Endodermal cell (in vitro differentiated cells): ENCODE measurements at regions not wholly inside any gene's neighbourhood (a gene's known extent, or its start where the extent isn't known, plus 50 kb on each side); places are given as distances from the start of the nearest gene placed in this dataset.

ENCODE experiments used
- DNase-seq: peaks from one replicate; pipeline ENCODE4 v3.0.0-alpha.2; 2017
- H3K27ac ChIP-seq: 2 replicates; pipeline ENCODE4 v1.5.1; 2013; ENCODE audit warnings: mild to moderate bottlenecking, low read depth, low read length, moderate library complexity
- H3K27me3 ChIP-seq: 2 replicates; pipeline ENCODE4 v1.6.1; 2013; ENCODE audit warnings: mild to moderate bottlenecking, low read length, moderate library complexity; ENCODE audit not compliant: insufficient read depth, control insufficient read depth, poor library complexity, severe bottlenecking
- H3K36me3 ChIP-seq: 2 replicates; pipeline ENCODE4 v1.7.0; 2013; ENCODE audit warnings: mild to moderate bottlenecking, low read length, moderate library complexity; ENCODE audit not compliant: control insufficient read depth, insufficient read depth
- H3K4me1 ChIP-seq: one replicate; pipeline ENCODE4 v1.7.0; 2013; ENCODE audit warnings: low read length; ENCODE audit not compliant: control insufficient read depth, insufficient read depth
- H3K4me3 ChIP-seq: 2 replicates; pipeline ENCODE4 v1.5.1; 2013; ENCODE audit warnings: mild to moderate bottlenecking, low read length, moderate library complexity
- H3K9ac ChIP-seq: 2 replicates; pipeline ENCODE4 v1.6.1; 2013; ENCODE audit warnings: mild to moderate bottlenecking, low read length, moderate library complexity; ENCODE audit not compliant: poor library complexity, severe bottlenecking; ENCODE audit errors: extremely low read depth
- H3K9me3 ChIP-seq: 2 replicates; pipeline ENCODE4 v1.6.1; 2013; ENCODE audit warnings: mild to moderate bottlenecking, low read length, moderate library complexity; ENCODE audit not compliant: control insufficient read depth
- H3K27ac Mint-ChIP-seq: 2 replicates; pipeline ENCODE4 v1.8.0; 2020; ENCODE audit warnings: mixed read lengths
- H3K27me3 Mint-ChIP-seq: 2 replicates; pipeline ENCODE4 v1.8.0; 2021; ENCODE audit warnings: mild to moderate bottlenecking, mixed read lengths; ENCODE audit not compliant: insufficient read depth
- H3K36me3 Mint-ChIP-seq: 2 replicates; pipeline ENCODE4 v1.8.0; 2020; ENCODE audit warnings: low read depth, mixed read lengths
- H3K4me1 Mint-ChIP-seq: 2 replicates; pipeline ENCODE4 v1.8.0; 2020; ENCODE audit warnings: mixed read lengths
- H3K4me3 Mint-ChIP-seq: 2 replicates; pipeline ENCODE4 v1.8.0; 2020; ENCODE audit warnings: mild to moderate bottlenecking, moderate library complexity, mixed read lengths
- H3K9me3 Mint-ChIP-seq: 2 replicates; pipeline ENCODE4 v1.8.0; 2020; ENCODE audit warnings: mild to moderate bottlenecking, mixed read lengths
- CTCF ChIP-seq: fragments of 200-600 bp; sonication (generic); conservative IDR thresholded peaks from 2 replicates; pipeline ENCODE4 v1.5.0; 2021; ENCODE audit warnings: antibody characterized with exemption, mild to moderate bottlenecking
- WGBS, 2 experiments: methylation state at CpG; one replicate each; pipeline versions ENCODE4 v1.1.5 to v1.1.7; 2013; ENCODE audit warnings: missing lambda C conversion rate in 2 of 2, mixed read lengths in 1 of 2; ENCODE audit not compliant: insufficient coverage in 1 of 2, insufficient read length in 1 of 2; 5-methylcytosine and 5-hydroxymethylcytosine counted together

GRCh38 chr10:105549731-105550130 lies 908.6 kb downstream of the SORCS3 start:
- H3K4me1 ChIP-seq: no peaks in the 10 kb centered on the region
- TF ChIP-seq CTCF: no peak
- Mint-ChIP-seq H3K27ac (no peak overlapping the region), H3K36me3 (no peaks in the 10 kb centered on the region), H3K27me3 (peaks cover 17% of the 10 kb centered on the region), H3K4me1 (no peaks in the 10 kb centered on the region), H3K4me3 (no peak overlapping the region), H3K9me3 (peaks cover 10% of the 10 kb centered on the region)
- no peak for DNase-seq
- WGBS, 2 experiments: no CpG with 5 or more reads among the region's 1 CpG
- H3K27ac ChIP-seq: no peak overlapping the region
- peaks cover 11% of the 10 kb centered on the region for H3K9me3 ChIP-seq
- H3K4me3 ChIP-seq: no peak overlapping the region
- H3K36me3 ChIP-seq: no peaks in the 10 kb centered on the region
- H3K9ac ChIP-seq: no peak overlapping the region
- peaks cover 17% of the 10 kb centered on the region for H3K27me3 ChIP-seq

- no peaks in the 10 kb centered on the region for H3K36me3 Mint-ChIP-seq
- H3K27ac Mint-ChIP-seq: no peak overlapping the region
- Histone ChIP-seq H3K4me3 (no peak overlapping the region), H3K9me3 (peaks cover 11% of the 10 kb centered on the region), H3K27me3 (peaks cover 63% of the 10 kb centered on the region), H3K9ac (no peak overlapping the region), H3K36me3 (no peaks in the 10 kb centered on the region), H3K4me1 (no peaks in the 10 kb centered on the region), H3K27ac (no peak overlapping the region)
- peaks cover 6% of the 10 kb centered on the region for H3K9me3 Mint-ChIP-seq
- DNase-seq: no peak
- no peak overlapping the region for H3K4me3 Mint-ChIP-seq
- H3K27me3 Mint-ChIP-seq: peaks cover 61% of the 10 kb centered on the region
- TF ChIP-seq CTCF: no peak
- H3K4me1 Mint-ChIP-seq: peaks cover 11% of the 10 kb centered on the region
Measured at GRCh38 chr10:105545101-105545500, 904.0 kb downstream of the SORCS3 start.

GRCh38 chr10:105540381-105540780 lies 899.3 kb downstream of the SORCS3 start:
- Histone ChIP-seq H3K27ac (no peak overlapping the region), H3K36me3 (no peaks in the 10 kb centered on the region), H3K27me3 (peaks cover 96% of the 10 kb centered on the region), H3K4me1 (no peaks in the 10 kb centered on the region), H3K4me3 (no peak overlapping the region), H3K9me3 (no peaks in the 10 kb centered on the region), H3K9ac (no peak overlapping the region)
- peaks cover 25% of the 10 kb centered on the region for H3K4me1 Mint-ChIP-seq
- 67 to 99% methylated on average over 2 of the region's 2 CpGs for WGBS, 2 experiments
- no peak overlapping the region for H3K4me3 Mint-ChIP-seq
- H3K36me3 Mint-ChIP-seq: no peaks in the 10 kb centered on the region
- H3K27ac Mint-ChIP-seq: no peak overlapping the region
- no peak for TF ChIP-seq CTCF
- H3K27me3 Mint-ChIP-seq: peaks cover 97% of the 10 kb centered on the region
- no peak for DNase-seq
- H3K9me3 Mint-ChIP-seq: no peaks in the 10 kb centered on the region
